ENCODE measurements at regions not wholly inside any gene's neighbourhood (a gene's known extent, or its start where the extent isn't known, plus 50 kb on each side); places are given as distances from the start of the nearest gene placed in this dataset.

DNA sequence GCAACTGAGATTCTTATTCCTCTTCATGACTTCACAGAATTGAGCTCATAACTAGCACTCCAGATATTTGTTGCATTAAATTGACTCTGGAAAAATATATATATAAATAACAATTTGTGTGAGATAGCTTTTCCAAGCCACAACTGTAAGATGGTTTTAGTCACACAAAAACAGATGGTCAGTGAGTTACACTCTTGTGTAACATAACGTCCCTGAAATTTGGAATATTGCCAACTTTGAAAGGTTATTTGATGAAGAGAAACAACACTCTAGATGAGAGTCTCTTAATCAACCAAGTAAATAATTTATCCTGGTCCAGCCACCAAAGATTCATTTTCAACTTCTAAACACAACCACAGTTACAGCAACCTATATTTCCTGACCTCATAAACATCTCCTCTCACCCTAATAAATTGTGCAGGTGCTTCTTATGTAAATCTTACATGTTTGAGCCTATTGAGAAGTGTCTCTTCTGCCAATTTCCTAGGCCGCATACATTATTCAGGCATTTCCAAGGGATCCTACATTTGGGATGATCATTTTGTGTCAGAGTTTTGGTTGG lies 84.9 kb upstream of the ACP3 start:
- DNase-seq (ENCODE audit: extremely low read depth, low read depth, low spot score) = no peak

DNA sequence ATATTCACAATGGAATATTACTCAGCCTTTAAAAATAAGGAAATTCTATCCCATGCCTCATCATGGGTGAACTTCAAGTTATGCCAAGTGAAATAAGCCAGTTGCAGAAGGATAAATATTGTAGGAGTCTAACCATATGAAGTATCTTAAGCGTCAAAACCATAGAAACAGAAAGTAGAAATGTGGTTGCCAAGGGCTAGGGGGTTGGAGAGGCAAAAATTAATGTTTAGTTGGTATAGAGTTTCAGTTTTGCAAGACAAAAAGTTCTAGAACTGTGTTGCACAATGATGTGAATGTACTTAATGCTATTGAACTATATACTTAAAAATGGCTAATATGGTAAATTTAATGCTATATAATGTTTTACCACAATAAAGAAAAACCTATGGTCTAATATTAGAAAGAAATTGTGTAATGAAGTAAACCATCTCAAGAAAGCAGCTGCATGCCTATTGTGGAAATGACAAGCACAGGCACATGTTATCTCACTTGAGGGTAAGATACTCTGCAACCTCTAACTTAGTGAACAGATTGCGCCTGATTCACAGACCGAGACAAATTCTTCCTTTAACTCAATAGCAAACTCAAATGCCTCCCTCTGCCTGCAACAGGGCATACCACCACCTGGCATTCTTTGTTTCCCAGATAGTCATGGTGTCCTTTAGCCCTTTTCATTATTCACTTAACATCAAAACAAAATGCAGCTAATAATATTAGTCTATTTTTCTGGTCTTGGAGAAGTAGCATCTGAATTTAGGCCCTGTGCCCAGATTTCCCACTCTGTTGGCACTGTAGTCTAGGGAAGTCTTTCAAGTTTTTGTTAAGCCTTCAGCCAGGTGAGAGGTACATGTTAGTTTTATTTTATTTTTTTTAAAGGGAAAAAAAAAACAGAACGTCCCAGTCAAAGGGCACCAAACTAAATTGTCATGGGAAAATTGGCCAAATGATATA lies 80.2 kb upstream of the ACP3 start:
- DNase-seq (ENCODE audit: extremely low read depth, low read depth, low spot score) = no peak

- DNase-seq (ENCODE audit: extremely low read depth, low read depth, low spot score) = no peak
Observed at GRCh38 chr3:132237652-132238032, 79.6 kb upstream of the ACP3 start.

DNA sequence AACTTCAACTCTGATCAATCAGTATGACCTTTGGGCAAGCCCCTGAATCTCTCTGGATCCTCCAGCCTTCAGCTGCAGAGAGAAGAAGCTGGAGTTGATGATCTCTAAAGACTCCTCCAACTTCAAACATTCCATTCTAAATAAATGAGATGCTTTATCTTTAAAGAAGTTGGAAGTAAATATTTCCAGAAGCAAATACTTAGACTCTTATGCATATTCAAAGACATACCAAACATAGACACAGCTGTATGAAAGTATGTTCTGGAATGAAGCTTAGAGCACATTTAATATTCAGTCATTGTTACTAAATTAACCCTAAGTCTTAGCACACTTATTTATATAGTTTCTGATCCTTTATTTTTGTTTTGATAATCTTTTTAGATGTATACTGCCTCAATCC lies 77.6 kb upstream of the ACP3 start:
- DNase-seq (ENCODE audit: extremely low read depth, low read depth, low spot score) = no peak

- no peak for DNase-seq (ENCODE audit: extremely low read depth, low read depth, low spot score)
Observed at GRCh38 chr3:132241776-132242514, 75.3 kb upstream of the ACP3 start.

DNA sequence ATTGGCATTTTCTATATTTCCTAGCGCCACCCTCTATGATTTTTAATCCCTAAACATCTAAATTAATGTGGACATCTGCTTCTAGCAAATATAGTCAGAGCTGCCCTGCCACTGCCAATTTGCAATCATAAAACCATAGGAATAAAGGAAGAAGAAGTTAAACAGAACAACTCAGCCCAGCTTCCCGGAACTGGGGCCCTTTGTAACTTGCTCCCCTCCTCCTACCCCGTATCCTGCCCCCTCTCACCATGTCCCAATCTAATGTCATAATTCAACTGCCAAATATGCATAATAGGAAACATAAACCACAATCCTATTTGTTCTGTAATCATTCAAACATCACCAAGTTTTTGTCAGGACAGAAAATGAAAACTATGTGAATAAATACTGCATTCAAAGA lies 74.4 kb upstream of the ACP3 start:
- DNase-seq (ENCODE audit: extremely low read depth, low read depth, low spot score) = no peak

DNA sequence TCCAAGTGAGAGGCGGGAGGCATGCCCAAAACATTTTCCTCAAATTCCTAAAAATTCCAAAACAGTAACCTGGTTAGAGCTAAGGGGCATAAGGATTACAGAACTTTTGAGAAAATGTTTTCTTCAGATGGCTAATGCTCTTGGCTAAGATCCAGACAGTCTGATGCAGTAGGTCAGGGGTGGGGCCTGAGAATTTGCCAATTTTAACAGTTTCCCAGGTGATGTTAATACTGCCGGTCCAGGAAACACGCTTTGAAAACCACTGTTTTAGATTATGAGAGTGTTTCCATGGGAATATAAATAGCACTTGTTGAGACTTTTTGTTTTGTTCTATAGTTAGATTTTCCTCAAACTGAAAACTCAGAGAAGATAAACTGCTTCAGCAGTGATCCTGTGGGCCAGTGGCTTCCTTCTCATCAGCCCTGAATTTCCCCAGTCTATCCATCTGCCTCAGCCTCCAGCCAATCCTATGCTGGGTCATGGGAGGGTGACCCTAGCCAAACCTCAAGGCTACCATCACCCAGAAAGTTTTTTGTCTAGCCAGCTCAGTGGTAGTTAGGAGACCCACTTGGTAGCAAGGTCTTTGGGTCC lies 71.6 kb upstream of the ACP3 start:
- DNase-seq (ENCODE audit: extremely low read depth, low read depth, low spot score) = no peak

DNA sequence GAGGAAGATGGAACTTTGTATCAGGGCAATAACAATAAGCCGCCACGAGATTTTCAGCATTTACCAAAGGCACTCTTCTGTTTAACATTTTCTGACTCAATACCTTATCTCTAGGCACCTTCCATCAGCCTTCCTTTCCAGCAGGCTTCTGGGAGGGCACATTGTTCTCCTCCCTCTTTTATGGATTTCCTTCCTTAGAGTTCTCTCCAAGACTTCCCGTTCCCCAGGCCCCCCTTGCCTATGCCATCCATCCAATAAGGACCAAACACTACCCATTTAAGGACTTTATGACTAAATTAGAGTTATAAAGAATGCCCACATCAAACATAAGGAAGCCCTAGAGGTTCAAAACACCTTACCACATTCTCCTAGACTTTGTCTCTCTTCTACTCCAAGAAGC lies 71.0 kb upstream of the ACP3 start:
- DNase-seq (ENCODE audit: extremely low read depth, low read depth, low spot score) = no peak

DNA sequence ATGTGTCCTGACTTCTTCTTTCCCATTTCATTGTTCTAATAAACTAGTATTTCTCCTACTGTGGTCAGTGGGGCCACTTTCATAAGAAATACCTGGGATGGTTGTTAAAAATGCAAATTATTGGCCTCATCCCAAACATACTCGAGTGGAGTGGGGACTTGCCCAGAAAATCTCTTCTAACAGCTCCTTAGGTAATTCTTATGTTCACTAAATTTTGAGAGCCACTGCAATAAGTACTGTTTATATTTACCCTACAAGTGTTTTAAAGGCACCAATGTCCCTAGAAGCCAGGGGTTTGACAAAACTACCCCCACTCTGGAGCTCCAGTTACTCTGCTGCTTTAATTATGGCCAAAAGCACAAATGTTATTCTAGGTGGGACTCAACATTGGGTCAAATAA lies 70.0 kb upstream of the ACP3 start:
- DNase-seq (ENCODE audit: extremely low read depth, low read depth, low spot score) = no peak

DNA sequence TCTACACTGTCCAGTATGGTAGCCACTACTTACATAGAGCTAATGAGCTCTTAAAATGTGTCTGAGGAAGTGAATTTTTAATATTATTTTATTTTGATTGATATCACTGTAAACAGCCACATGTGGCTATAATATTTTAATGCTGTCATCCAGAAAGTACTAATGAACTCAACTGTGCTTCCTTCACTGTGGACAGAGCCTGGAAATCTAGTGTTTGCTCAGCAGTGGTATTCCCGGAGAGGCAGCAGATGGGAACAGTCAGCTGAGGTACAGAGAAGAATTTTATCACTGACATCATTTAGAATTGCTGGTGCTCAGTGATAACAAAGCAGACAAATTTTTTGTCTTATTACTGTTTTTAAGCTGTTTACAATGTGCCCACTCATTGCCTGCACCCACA lies 68.7 kb upstream of the ACP3 start:
- DNase-seq (ENCODE audit: extremely low read depth, low read depth, low spot score) = no peak

DNA sequence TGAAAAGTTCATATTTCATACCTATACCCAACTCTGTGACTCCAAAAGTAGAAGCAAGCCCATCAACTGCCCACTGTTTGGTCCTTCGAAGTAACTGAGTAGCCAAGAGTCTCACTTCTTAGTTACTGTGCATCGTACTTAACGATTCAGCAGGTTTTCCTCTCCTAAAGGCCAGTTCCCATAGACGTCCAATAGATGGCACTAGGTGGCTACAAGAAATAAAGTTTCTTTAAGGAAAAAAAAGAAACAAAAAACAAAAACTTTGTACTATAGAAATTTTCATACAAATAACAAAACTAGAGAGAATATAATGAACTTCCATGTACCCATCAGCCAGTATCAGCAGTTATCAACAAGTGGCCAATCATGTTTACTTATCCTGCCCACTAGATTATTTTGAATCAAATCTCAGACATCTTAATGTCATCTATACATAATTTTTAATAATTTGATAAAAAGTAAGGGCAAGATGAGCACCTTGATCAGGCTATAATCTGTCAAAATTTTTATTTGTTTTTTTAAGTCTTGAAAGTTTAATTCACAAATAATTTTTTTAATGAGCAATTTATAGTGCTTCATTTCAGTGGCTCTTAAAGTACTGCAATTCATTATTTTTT lies 63.8 kb upstream of the ACP3 start:
- DNase-seq (ENCODE audit: extremely low read depth, low read depth, low spot score) = peak; percentile 23

GRCh38 chr3:132254076-132254755 lies 63.0 kb upstream of the ACP3 start:
- DNase-seq (ENCODE audit: extremely low read depth, low read depth, low spot score) = no peak

GRCh38 chr3:132255041-132255745 lies 62.0 kb upstream of the ACP3 start:
- DNase-seq (ENCODE audit: extremely low read depth, low read depth, low spot score) = no peak

GRCh38 chr3:132256989-132257388 lies 60.2 kb upstream of the ACP3 start:
- peak; percentile 9 for DNase-seq (ENCODE audit: extremely low read depth, low read depth, low spot score)

DNA sequence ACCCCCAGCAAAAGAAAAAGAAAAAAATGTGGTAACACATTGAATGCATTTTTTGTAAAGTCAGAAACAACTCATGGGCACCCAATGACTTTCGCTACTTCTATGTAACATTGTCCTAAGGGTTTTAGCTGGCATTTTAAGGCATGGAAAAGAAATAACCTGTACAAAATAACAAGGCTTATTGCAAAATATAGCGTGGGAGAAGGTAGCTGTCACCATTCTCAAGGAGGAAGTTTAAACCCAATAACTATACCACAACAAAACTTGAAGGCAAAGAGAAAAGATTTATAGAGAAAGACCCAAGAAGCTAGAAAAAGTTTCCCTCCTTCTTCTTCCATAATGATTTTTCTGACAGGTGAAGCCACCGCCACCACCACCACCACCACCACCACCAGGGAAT lies 55.7 kb upstream of the ACP3 start:
- DNase-seq (ENCODE audit: extremely low read depth, low read depth, low spot score) = no peak

DNA sequence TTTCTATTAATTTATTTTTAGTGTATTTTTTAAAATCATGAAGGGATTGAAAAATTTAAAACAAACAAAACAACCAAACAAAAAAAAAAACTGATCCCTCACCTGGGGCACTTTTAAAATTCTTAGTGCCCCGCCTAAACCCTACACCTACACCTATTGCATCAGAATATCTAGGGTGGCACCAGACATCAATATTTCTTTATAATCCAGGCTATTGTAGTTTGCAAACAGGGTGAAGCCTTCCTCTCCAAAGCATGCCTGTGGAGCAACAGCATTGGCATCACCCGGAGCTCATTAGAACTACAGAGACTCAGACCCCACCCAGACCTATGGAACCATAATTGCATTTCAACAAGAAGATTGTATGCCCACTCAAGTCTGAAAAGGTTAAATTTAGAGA lies 54.9 kb upstream of the ACP3 start:
- DNase-seq (ENCODE audit: extremely low read depth, low read depth, low spot score) = no peak

GRCh38 chr3:132262956-132263355 lies 54.3 kb upstream of the ACP3 start:
- DNase-seq (ENCODE audit: extremely low read depth, low read depth, low spot score) = no peak

- DNase-seq (ENCODE audit: extremely low read depth, low read depth, low spot score) = no peak
Observed at GRCh38 chr3:132265028-132265427, 52.2 kb upstream of the ACP3 start.

DNA sequence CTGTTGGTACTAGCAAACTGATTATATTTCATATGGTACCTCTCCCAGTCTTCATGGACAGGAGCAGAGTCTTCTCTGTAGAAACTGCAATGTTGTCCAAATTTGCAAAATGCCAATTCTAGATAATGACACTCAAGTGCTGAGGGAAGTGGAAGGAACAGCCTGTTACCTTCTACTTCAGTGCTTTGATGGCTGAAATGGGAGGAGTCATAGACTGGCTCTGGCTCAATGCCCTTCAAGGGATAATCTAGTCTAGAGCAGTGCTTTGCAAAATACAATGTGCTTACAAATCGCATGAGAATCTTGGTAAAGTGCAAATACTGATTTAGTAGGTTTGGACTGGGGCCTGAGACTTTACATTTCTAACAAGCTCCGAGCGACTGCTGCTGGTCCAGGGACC lies 51.7 kb upstream of the ACP3 start:
- no peak for DNase-seq (ENCODE audit: extremely low read depth, low read depth, low spot score)
